NT2/D1 (cell line): ENCODE measurements at regions not wholly inside any gene's neighbourhood (a gene's known extent, or its start where the extent isn't known, plus 50 kb on each side); places are given as distances from the start of the nearest gene placed in this dataset.
A peak's percentile ranks its signal among the peaks of the same experiment; 100 is the strongest.

ENCODE experiments used
- DNase-seq: peaks from one replicate; pipeline ENCODE4 v3.0.0-alpha.2; 2011; ENCODE audit warnings: low read depth, low spot score
- H3K27me3 ChIP-seq: 2 replicates; pipeline ENCODE4 v1.6.0; 2011; ENCODE audit warnings: mild to moderate bottlenecking; ENCODE audit not compliant: insufficient read length, insufficient read depth
- H3K36me3 ChIP-seq: 2 replicates; pipeline ENCODE4 v1.6.1; 2011; ENCODE audit warnings: mild to moderate bottlenecking, low read length, mixed read lengths; ENCODE audit not compliant: insufficient read depth, insufficient read length
- H3K4me1 ChIP-seq: 2 replicates; pipeline ENCODE4 v1.5.1; 2011; ENCODE audit not compliant: insufficient read depth, insufficient read length
- H3K4me3 ChIP-seq: 2 replicates; pipeline ENCODE4 v1.5.1; 2011; ENCODE audit warnings: low read depth; ENCODE audit not compliant: insufficient read length
- H3K9ac ChIP-seq: 2 replicates; pipeline ENCODE4 v1.6.0; 2011; ENCODE audit warnings: low read depth; ENCODE audit not compliant: insufficient read length
- H3K9me3 ChIP-seq: 2 replicates; pipeline ENCODE4 v1.5.1; 2011; ENCODE audit warnings: mild to moderate bottlenecking, low read length; ENCODE audit not compliant: insufficient read depth
- SUZ12 ChIP-seq: IDR thresholded peaks from 2 replicates; pipeline ENCODE4 v1.6.1; 2011; ENCODE audit not compliant: insufficient read length, insufficient read depth; ENCODE audit errors: extremely low read depth
- YY1 ChIP-seq: IDR thresholded peaks from 2 replicates; pipeline ENCODE4 v1.6.1; 2011; ENCODE audit not compliant: insufficient read length, insufficient read depth
- ZNF274 ChIP-seq: IDR thresholded peaks from 2 replicates; pipeline ENCODE4 v1.6.1; 2011; ENCODE audit warnings: mild to moderate bottlenecking, low read depth, low read length

DNA sequence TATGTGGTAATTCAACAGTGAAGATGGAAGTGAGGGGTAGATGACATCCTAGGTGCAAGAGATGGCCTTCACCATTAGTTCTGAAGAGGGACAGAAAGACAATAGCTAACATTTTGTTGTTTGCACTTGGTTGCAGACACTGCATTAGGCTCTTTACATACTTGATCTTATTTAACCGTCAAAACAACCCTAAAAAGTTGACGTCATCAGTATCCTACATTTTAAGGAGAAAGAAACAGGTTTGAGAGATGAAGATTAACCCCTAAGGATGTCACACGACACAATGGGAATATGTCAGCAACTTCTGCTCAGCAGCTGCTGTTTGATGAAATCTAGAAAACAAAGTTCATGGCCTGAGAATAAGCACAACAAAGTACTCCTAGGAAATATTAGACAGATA lies 72.6 kb upstream of the MC3R start:
- no peak for TF ChIP-seq ZNF274
- no peak for TF ChIP-seq SUZ12
- TF ChIP-seq YY1: no peak
- no peaks in the 10 kb centered on the region for H3K9me3 ChIP-seq
- no peak overlapping the region for H3K4me3 ChIP-seq
- peaks cover 8% of the 10 kb centered on the region for H3K4me1 ChIP-seq
- H3K36me3 ChIP-seq: no peaks in the 10 kb centered on the region
- H3K27me3 ChIP-seq: no peaks in the 10 kb centered on the region
- H3K9ac ChIP-seq: no peak overlapping the region
- DNase-seq: no peak

DNA sequence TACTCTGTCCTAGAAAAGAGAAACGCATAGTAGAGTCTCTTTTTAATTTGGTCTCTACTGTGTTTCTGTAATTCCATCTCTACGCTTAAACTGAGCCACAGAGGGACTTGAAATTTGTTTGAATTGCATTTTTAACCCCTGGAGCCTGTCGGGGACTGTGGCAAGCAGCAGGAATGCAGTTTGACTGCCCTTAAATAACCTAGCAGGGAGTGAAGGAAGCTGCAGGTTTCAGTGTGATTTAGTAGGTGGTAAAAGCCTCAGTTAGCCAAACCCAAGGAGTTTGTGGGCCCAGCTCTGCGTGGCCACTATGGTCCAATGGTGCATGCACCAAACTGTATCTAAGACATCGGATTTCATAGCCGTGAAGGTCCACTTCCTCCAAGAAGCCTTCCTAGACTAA lies 70.3 kb upstream of the MC3R start:
- no peak overlapping the region for H3K9ac ChIP-seq
- H3K4me3 ChIP-seq: no peak overlapping the region
- H3K27me3 ChIP-seq: no peaks in the 10 kb centered on the region
- no peaks in the 10 kb centered on the region for H3K36me3 ChIP-seq
- TF ChIP-seq ZNF274 (no peak), SUZ12 (no peak), YY1 (no peak)
- no peak for DNase-seq
- H3K9me3 ChIP-seq: no peaks in the 10 kb centered on the region
- H3K4me1 ChIP-seq: peaks cover 8% of the 10 kb centered on the region

DNA sequence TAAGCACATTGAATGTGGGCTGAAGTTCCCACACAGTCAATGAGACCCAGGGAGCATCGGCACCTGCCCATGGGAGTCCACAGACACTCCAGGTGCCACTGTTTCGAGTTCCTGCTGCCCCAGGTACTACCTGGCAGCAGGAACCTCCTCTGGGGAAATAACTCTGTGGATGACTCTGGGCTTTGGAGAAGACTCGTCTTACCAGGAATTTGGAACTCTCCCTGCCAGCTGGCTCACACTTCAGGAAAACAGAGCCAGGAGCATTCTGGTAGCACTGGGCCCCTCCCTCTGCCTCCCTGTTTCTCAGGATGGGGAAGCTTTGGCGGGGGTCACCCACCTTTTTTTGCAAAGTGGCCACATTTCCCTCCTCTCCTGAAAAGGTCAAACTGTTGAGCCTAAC lies 69.5 kb upstream of the MC3R start:
- H3K4me1 ChIP-seq: peaks cover 8% of the 10 kb centered on the region
- no peaks in the 10 kb centered on the region for H3K27me3 ChIP-seq
- no peaks in the 10 kb centered on the region for H3K9me3 ChIP-seq
- no peaks in the 10 kb centered on the region for H3K36me3 ChIP-seq
- no peak for DNase-seq
- no peak overlapping the region for H3K4me3 ChIP-seq
- H3K9ac ChIP-seq: no peak overlapping the region
- no peak for TF ChIP-seq SUZ12
- no peak for TF ChIP-seq ZNF274
- TF ChIP-seq YY1: no peak

DNA sequence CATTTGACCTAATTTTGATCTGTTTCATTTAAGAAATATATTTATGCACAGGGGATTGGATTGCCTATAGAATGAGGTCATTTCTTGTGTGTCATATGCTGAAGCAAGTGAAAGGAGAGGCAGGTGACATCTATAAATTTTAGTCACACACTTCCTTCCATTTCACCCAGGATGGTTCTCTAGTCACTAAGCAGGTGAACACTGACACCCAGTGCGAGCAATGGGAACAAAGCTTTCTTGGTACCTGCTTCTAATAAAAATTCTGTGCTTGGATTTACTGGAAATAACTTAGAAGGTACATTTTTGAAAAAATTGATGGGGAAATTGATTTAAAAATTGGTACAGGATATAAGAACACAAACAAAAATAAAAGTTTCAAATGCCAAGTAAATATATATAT lies 66.9 kb upstream of the MC3R start:
- Histone ChIP-seq H3K4me1 (peaks cover 8% of the 10 kb centered on the region), H3K9me3 (no peaks in the 10 kb centered on the region), H3K4me3 (no peak overlapping the region), H3K36me3 (no peaks in the 10 kb centered on the region), H3K9ac (no peak overlapping the region), H3K27me3 (no peaks in the 10 kb centered on the region)
- DNase-seq: no peak
- no peak for TF ChIP-seq SUZ12
- no peak for TF ChIP-seq YY1
- no peak for TF ChIP-seq ZNF274

DNA sequence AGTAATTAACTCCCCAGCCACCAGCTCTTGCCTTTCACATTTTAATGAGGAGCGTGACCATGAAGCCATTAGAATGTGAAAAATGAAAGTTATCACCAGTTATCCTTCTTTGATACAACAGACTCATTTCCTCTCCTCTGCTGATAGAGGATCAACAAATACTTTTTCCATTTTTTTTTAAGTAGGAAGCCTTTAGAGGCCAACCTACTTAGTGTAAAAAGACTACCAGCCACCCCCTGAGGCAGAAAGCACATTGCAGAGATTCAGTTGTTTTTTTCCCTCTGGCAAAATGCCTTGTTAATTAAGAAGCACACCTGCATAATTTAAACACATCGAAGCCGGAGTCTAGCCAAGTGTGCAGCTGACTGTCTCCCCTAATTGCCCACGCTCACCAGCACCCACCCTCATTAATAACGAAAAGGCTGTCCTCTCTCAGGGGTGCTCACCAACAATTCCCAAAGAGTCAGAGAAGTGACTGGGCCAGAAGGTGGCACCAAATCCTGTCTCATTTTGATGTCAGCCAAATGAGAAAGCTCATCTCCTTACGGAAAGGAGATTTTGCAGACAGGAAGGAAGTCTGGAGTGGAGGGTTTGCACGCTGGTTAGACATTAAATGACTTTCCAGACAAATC lies 60.9 kb upstream of the MC3R start:
- Histone ChIP-seq H3K27me3 (no peaks in the 10 kb centered on the region), H3K4me1 (no peaks in the 10 kb centered on the region), H3K36me3 (no peaks in the 10 kb centered on the region), H3K4me3 (no peak overlapping the region), H3K9ac (no peak overlapping the region), H3K9me3 (no peaks in the 10 kb centered on the region)
- DNase-seq: peak; percentile 39
- TF ChIP-seq ZNF274: no peak
- no peak for TF ChIP-seq SUZ12
- TF ChIP-seq YY1: no peak

DNA sequence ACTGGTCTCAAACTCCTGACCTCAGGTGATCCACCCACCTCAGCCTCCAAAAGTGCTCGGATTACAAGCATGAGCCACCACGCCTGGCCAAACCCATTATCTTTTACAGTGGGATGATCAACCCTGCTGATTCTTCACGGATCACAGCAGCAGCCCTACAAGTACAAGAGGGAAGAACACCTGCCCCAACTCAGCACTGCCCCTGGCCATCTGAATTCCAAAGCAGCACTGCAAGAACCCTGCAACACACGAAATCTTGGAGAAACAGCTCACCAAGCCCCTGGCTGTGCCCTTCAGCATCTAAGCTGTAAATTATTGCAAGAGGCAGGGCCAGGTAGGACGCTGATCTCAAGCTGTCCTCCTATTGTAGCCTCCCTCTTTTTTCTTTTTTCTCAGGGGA lies 54.5 kb upstream of the MC3R start:
- H3K36me3 ChIP-seq: no peaks in the 10 kb centered on the region
- H3K9me3 ChIP-seq: peaks cover 5% of the 10 kb centered on the region; the same call in 1 of the 2 replicates
- TF ChIP-seq ZNF274 (no peak), YY1 (no peak), SUZ12 (no peak)
- H3K4me3 ChIP-seq: no peak overlapping the region
- H3K4me1 ChIP-seq: no peaks in the 10 kb centered on the region
- DNase-seq: no peak
- H3K27me3 ChIP-seq: no peaks in the 10 kb centered on the region
- H3K9ac ChIP-seq: no peak overlapping the region

DNA sequence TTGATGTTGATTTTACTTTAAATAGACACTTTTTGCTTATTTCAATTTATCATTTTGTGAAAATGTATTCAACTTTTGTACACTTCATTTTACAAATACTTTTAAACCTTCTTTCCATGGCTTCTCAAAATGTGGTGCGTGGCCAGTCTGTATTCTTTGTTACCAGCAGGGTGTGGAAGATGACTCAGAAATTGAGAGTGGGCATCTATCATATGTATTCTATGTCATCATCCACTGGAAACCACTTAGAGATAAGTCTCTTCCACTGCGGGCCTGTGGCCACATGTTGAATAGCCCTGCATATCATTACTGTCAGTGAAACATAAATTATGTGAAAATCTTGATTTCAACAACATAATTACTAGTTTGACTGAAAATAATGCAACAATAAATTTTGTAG lies 52.6 kb upstream of the MC3R start:
- Histone ChIP-seq H3K9ac (no peak overlapping the region), H3K4me3 (no peak overlapping the region), H3K27me3 (no peaks in the 10 kb centered on the region), H3K4me1 (no peaks in the 10 kb centered on the region), H3K9me3 (peaks cover 24% of the 10 kb centered on the region), H3K36me3 (no peaks in the 10 kb centered on the region)
- no peak for DNase-seq
- TF ChIP-seq ZNF274 (no peak), SUZ12 (no peak), YY1 (no peak)
